HG03095 (cell line): ENCODE measurements at regions not wholly inside any gene's neighbourhood (a gene's known extent, or its start where the extent isn't known, plus 50 kb on each side); places are given as distances from the start of the nearest gene placed in this dataset.

Source experiments
- ATAC-seq: cut with Tn5 transposase; IDR thresholded peaks from one replicate; pipeline ENCODE4 v1.9.1; 2021; ENCODE audit warnings: moderate library complexity; ENCODE audit not compliant: unreplicated experiment

GRCh38 chr11:134532131-134532920, 120.3 kb upstream of the B3GAT1 start:
- no peak for ATAC-seq

GRCh38 chr11:134531327-134532130, 119.5 kb upstream of the B3GAT1 start:
- no peak for ATAC-seq

- ATAC-seq, result no peak
These were observed 118.7 kb upstream of the B3GAT1 start for GRCh38 chr11:134530636-134531326.

DNA sequence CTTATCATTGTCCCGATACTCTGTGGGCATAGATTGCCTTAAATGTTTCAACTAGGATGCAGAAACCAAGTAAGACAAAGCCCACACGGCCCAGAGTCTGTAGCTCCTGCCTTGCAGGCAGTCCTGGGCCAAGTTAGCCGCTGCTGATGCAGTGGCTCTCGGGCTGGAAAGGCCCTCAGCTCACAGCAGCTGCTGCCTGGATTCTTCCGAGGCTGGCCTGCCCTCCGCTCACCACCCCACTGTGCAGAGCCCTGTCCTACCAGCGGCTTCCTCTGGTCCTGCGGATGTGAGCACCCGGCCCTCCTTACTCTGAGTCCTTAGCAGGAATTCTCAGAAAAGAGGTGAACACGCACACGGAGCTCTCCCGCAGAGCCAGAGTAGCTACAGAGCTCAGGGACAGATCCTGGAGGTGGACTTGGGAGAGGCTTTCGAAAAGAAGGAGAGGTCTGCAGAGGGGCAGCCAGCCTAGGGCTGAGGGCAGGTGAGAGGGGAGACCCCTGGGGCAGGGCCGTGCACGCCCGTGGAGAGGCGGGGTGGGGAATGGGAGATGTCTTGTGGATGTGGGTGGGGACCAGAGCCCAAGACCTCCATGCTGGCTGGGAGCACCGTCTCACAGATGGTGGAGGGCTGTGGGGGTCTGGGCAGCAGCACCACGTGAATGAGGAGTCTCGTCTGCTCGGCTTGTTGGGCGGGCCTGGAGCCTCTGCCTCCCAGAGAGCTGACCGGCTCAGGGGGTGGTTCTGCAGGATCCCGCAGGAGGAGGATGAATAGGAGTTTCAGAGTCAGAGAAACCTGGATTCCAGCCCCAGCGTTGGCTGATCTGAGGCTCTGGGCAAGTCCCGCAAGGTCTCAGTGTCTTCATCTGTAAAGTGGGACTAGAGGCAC, 117.4 kb upstream of the B3GAT1 start:
- ATAC-seq, result no peak

DNA sequence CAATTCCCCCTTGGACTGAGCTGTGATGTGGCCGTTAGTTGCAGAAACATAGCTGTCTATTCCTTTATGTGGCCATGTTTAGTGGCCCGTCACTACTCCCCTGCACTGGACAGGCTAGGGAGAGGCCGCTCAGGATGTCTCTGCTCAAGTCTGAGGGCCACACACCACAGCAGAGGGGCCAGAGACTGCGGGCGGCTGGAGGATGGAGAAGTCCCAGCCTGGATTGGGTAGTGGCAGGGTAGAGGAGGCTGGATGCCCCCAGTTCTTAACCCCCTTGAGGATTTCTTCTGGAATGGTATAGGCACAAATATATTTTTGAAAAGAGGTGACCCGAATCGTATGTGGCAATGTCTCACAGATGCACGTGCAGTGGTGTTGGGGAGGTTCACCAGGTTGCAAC, 116.4 kb upstream of the B3GAT1 start:
- no peak for ATAC-seq

DNA sequence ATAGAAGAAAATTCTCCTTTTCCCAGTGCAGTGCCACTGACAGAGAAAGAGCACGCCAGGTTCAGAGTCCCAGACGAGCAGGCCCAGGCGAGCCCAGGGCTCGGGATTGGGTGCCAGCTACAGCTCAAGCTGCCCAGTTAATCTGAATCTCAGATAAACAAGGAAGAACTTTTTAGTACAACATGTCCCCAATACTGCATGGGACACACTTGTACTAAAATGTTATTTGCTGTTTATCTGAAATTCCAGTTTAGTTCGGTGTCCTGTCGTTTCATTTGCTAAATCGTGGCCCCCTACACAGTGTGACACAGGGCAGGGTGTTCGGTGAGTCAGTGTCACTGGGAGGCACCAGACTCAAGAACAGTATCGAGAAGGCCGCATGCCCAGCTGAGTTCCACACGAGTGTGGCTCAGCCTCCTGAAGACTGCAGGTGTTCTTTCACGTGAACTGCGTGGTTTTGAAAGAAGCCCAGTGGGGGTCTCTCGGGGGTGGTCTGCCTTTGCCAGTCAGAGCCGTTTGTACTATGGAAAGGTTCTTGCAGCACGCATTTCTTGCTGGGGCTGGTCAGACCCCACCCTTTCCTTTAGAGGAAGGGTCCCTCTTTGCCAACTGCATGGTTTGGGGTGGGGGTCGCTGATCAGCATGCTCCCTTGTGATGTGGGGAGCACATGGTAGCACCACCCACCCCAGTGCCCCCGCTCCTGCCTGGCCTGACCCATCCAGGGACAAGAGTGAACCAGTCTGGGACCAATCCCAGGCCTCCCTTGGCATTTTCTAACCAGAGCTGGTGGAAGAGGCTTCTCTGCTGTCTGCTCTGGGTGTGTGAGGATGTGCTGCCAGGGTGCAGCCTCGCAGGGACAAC, 115.6 kb upstream of the B3GAT1 start:
- no peak for ATAC-seq

DNA sequence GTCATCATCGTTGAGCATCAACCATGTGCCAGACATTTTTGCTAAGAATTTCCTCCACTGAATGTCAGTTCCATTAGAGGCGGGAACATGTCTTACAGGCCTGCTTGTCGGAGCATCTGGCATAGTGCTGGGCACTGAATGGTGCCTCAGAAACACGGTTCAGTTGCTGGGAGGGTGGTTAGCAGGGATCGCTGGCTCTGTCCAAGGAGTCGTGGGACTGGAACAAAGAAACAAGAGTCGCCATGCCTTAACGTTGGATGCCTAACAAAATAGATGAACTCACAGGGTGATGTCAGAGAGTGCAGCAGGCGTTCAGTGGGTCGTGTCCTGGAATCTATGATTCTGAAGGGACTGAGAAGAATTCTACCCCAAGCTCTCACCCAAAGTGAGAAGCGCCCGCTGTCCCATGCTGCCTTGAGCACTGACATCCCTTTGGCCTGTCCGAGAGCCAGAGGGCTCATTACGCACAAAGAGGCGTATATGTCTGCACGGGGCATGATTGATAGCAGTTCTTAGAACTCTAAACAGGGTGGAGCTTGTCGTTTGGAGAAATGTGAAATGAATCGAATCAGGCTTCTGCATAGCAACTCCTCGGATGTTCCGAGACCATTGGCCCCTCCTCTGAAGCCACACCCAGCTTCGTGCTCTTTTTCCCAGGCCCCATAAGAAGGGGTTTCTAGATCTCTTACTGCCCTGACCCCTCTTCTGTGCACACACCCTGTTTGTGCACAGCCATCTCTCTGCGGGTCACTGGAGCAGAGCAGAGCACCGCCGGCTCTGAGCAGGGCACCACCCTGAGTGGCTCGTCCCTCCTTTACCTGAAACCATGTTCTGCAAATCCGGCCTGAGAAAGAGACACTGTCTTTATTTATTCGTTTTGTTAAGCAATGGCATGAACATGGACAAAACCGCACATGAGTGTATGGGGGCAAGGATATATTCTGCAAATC, 113.1 kb upstream of the B3GAT1 start:
- ATAC-seq, result no peak

GRCh38 chr11:134524201-134524600, 112.2 kb upstream of the B3GAT1 start:
- ATAC-seq, result no peak

- ATAC-seq, result no peak
These were observed 110.9 kb upstream of the B3GAT1 start for GRCh38 chr11:134522782-134523570.

DNA sequence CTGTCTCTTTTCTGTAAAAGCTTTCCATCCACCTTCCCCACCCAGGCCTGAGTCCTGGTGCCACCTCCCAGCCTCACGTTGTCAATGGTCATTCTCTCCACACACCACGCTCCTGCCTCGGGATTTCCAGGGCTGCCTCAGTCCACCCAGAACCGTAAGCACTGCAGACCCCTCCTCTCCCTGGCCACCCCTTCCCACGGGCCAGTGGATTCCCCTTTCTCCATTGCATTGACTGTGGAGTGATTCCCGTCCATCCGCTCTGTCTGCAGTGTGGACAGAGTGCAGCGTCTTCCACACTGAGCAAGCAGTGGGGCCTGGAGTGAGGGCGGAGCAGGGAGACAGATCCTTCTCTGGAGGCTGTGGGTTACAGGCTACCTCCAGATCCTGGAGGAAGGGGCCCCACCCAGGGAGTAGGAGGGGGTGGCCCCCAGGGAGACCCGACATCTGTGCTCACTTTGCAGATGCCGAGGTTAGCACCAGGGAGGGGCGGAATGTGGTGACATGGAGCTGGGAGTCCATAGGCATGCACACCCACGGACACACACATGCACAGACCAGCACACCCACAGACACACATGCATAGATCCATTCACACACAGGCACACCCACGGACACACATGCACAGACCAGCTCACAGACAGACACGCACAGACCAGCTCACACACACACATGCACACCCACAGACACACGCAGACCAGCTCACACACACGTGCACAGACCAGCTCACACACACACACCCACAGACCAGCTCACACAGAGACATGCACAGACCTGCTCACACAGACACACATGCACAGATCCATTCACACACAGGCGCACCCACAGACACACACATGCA, 109.6 kb upstream of the B3GAT1 start:
- no peak for ATAC-seq

DNA sequence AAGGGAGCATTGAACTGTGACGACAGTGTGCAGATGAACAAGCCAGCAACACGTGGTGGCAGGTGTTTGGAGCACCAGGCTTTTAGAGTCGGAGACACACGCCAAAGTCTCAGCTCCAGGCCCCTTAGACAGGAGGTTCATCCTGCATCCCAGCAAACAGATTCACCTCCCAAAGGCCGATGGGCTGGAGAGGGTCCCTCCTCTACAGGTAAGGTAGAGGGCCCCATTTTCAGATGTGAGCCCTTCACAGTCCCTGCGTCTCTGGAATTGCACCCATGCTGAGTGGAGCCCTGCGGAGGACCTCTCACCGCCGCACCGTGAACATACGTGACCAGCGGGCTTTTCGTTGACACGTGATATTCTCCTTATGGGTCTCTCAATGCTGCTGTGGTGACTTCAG, 109.0 kb upstream of the B3GAT1 start:
- ATAC-seq, result no peak

GRCh38 chr11:134519788-134520187, 107.7 kb upstream of the B3GAT1 start:
- ATAC-seq, result no peak

- ATAC-seq, result no peak
These were observed 107.3 kb upstream of the B3GAT1 start for GRCh38 chr11:134519390-134519750.

DNA sequence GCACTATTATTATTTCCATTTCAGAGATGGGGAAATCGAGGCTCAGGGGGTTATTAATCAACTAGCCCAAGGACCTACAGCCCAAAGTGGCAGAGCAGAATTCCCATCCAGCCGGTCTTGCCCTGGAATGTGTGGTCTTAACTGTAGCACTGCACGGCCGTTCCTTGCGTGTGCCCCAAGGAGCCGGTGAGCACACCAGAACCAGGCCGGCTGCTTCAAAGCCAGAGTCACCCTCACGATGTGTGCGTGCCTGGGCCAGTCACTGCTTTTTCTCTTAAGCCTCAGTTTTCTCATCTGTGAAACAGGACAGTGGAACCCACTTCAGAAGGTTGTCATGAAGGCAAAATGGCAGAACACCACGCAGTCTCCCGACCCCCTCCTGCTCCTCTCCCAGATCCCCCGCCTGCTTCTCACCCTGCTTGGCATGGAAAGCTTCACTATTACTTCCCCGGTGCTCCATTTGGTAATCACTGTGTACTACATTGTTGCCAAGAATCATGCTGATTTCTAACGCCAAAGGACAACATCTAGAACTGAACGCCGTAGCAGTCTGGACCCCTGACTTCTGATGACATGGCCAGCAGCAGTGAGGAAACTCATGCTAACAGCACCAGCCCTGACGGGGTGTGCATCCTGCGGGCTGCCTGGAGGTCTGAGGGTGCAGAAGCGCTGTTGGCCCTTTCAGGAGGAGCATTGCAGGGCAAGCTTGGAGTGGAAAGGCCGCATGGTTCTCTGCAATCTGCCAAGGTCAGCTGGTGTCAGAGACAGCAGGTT, 106.8 kb upstream of the B3GAT1 start:
- no peak for ATAC-seq

- ATAC-seq, result no peak
These were observed 105.7 kb upstream of the B3GAT1 start for GRCh38 chr11:134517621-134518293.

- ATAC-seq, result no peak
These were observed 105.1 kb upstream of the B3GAT1 start for GRCh38 chr11:134517115-134517514.
